ENCODE measurements at regions not wholly inside any gene's neighbourhood (a gene's known extent, or its start where the extent isn't known, plus 50 kb on each side); places are given as distances from the start of the nearest gene placed in this dataset.

GRCh38 chrX:39759526-39760224 is 338.1 kb downstream of the BCOR start:
- in situ Hi-C loops (cut with MboI), result no loop called here
- WGBS (ENCODE audit: insufficient coverage, low coverage, missing lambda C conversion rate), result 21% methylated on average over 6 of the region's 15 CpGs
- H3K9me3 ChIP-seq (replicated peaks; ENCODE audit: control insufficient read depth, insufficient read depth, low read depth, low read length), result no peaks in the 10 kb centered on the region
- H4K20me1 ChIP-seq (replicated peaks; ENCODE audit: control insufficient read depth, insufficient read depth, low read length), result no peaks in the 10 kb centered on the region
- no peaks in the 10 kb centered on the region for H3K36me3 ChIP-seq (ENCODE audit: control insufficient read depth, insufficient read depth, low read length)
- H3K4me2 ChIP-seq (ENCODE audit: insufficient read depth, low read length), result no peak overlapping the region
- H3K4me3 ChIP-seq, result no peak overlapping the region
- no TSS peak for BruUV-seq (replicated peaks)
- H2AFZ ChIP-seq (ENCODE audit: low read depth, low read length), result no peak overlapping the region
- H3K9ac ChIP-seq (ENCODE audit: insufficient read depth in 1 of 2, low read depth in 2 of 2, low read length in 2 of 2), result no peak overlapping the region
- ATAC-seq (no peak), FAIRE-seq (no peak), DNase-seq (ENCODE audit: extremely low read depth in 1 of 4, low spot score in 3 of 4) (no peak)
- H3K79me2 ChIP-seq (ENCODE audit: control insufficient read depth, insufficient read depth, low read length), result no peaks in the 10 kb centered on the region
- intact Hi-C loops (cut with micrococcal nuclease), result no loop called here
- POLR2A ChIA-PET, result interaction anchor here (0.7 kb wide), 1 partner anchor 413 kb away, joined by 4 read pairs; no protein-coding TSS in a partner anchor
- no peak overlapping the region for H3K27ac ChIP-seq (ENCODE audit: extremely low read depth, low read depth, low read length)
- no peaks in the 10 kb centered on the region for H3K9me1 ChIP-seq (ENCODE audit: control insufficient read depth, insufficient read depth, low read length)
- CTCF ChIA-PET (ENCODE audit: low intra/inter-chr PET ratio), result no interaction called here
- H3K27me3 ChIP-seq (ENCODE audit: control insufficient read depth in 2 of 2, insufficient read depth in 2 of 2, low read length in 2 of 2), result no peaks in the 10 kb centered on the region; a peak in 1 of 5 replicates
- peaks cover 5 to 11% of the 10 kb centered on the region in 2 experiments; a peak in 4 of 5 replicates for H3K4me1 ChIP-seq (replicated peaks in 1 of 2; ENCODE audit: control insufficient read depth in 2 of 2, insufficient read depth in 2 of 2, low read length in 2 of 2)
- TF ChIP-seq MBD2 (IDR thresholded peaks at IDR 0.05; ENCODE audit: borderline replicate concordance, low read depth) (no peak), ETV6 (IDR thresholded peaks at IDR 0.05; ENCODE audit: borderline replicate concordance in 1 of 2, low read depth in 2 of 2, low read length in 1 of 2) (no peak), ETV6 (CRISPR knock-in tag; IDR thresholded peaks at IDR 0.05; ENCODE audit: borderline replicate concordance) (no peak), ZNF311 (CRISPR knock-in tag; IDR thresholded peaks at IDR 0.05) (no peak), HIVEP1 (CRISPR knock-in tag; IDR thresholded peaks at IDR 0.05) (no peak), TCF7L2 (IDR thresholded peaks at IDR 0.05; ENCODE audit: low read depth, low read length) (no peak), ZNF253 (CRISPR knock-in tag; conservative IDR thresholded peaks at IDR 0.05) (no peak), SP1 (CRISPR knock-in tag; IDR thresholded peaks at IDR 0.05) (no peak)
